ENCODE measurements at regions not wholly inside any gene's neighbourhood (a gene's known extent, or its start where the extent isn't known, plus 50 kb on each side); places are given as distances from the start of the nearest gene placed in this dataset.

DNA sequence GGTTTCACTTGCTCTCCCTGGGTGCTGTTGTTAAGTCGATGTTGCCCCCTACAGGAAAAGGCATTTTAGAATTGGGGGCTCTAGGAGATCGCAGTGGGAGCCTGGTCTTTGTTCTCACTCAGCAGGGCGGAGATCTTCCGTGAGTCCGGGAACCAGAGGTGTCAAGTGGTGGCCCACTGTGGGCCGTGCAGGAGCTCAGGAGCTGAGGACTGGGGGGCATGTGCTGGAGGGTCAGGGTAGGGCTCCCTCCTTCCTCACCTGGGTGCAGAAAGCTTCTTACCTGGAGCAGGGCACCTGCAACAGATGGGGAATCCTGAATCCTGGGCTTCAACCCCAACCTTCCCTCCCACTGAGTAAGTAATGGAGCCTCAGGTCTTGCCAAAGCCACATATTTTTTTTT is 392.7 kb downstream of the NPHP4 start:
- TF ChIP-seq EGR1 (IDR thresholded peaks at IDR 0.05) (no peak), EP300 (IDR thresholded peaks at IDR 0.05; ENCODE audit: borderline replicate concordance) (no peak), RAD21 (IDR thresholded peaks at IDR 0.05; ENCODE audit: low read depth) (no peak), CEBPB (IDR thresholded peaks at IDR 0.05) (no peak), ZBTB7A (IDR thresholded peaks at IDR 0.05; ENCODE audit: low read depth) (no peak)

Data from Ishikawa (cell line).